ENCODE measurements at regions not wholly inside any gene's neighbourhood (a gene's known extent, or its start where the extent isn't known, plus 50 kb on each side); places are given as distances from the start of the nearest gene placed in this dataset.

DNA sequence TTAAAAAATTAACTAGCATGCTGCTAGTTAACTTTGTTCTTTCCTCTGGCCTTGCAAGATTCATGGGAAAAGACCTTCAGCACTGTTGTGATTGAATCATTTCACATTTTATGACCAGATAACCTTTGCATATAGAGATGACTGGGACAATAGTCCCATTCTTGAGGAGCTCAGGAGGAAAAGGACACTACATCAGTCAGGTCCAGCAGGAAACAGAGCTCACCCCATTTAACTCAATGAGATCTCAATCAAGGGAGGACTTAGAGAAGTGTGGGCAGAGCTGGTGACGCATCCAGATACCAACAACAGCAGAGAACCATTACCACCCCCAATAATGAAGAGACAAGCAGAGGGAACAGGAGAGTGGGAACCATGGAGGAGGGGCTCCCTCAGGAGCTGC is 109.4 kb upstream of the GUCA2B start:
- Histone ChIP-seq H3K4me1 (ENCODE audit: control extremely low read depth in 1 of 4, control insufficient read depth in 4 of 4, insufficient read depth in 4 of 4, low read length in 3 of 4) (no peaks in the 10 kb centered on the region), H3K27me3 (replicated peaks in 2 of 5; ENCODE audit: control insufficient read depth in 4 of 5, insufficient read depth in 5 of 5, low read length in 4 of 5) (no peaks in the 10 kb centered on the region), H3K9me3 (ENCODE audit: control extremely low read depth in 1 of 5, control insufficient read depth in 4 of 5, insufficient read depth in 2 of 5, low read depth in 1 of 5, low read length in 4 of 5) (no peaks in the 10 kb centered on the region), H3K36me3 (ENCODE audit: control insufficient read depth in 4 of 4, insufficient read depth in 4 of 4, low read length in 3 of 4) (no peaks in the 10 kb centered on the region), H3K27ac (ENCODE audit: insufficient read depth in 1 of 2, low read depth in 1 of 2, low read length in 2 of 2, poor library complexity in 1 of 2, severe bottlenecking in 2 of 2) (no peak overlapping the region), H3K4me3 (ENCODE audit: control insufficient read depth in 1 of 7, extremely low read depth in 1 of 7, insufficient read depth in 4 of 7, low read depth in 2 of 7, low read length in 6 of 7) (no peak overlapping the region)
- WGBS (ENCODE audit: insufficient coverage), result no CpG with 5 or more reads among the region's 1 CpG
- CTCF ChIA-PET, result no interaction called here
- DNase-seq, result no peak
- POLR2A ChIA-PET, result no interaction called here

DNA sequence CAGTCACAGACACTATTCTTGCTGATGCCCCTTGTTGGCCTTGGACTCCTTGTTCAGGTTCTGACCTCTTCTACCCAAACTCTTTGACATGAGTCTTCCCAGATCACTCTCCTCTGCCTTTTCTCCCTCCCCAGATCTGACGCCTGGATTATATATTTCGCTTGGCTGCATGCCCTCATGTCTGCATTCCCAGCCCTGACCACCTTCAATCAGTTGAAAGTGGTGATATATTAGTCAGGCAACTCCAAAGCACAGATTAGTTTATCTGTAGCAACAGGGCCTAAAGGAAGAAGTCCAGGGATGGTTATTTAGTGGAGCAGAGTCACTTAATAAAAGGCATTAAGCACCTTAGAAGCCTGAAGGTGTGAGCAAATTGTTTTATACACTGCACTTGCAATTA is 110.0 kb upstream of the GUCA2B start:
- WGBS (ENCODE audit: insufficient coverage), result no CpG with 5 or more reads among the region's 2 CpGs
- ChIA-PET CTCF (no interaction called here), POLR2A (no interaction called here)
- H3K9me3 ChIP-seq (ENCODE audit: control extremely low read depth in 1 of 5, control insufficient read depth in 4 of 5, insufficient read depth in 2 of 5, low read depth in 1 of 5, low read length in 4 of 5), result no peaks in the 10 kb centered on the region
- DNase-seq, result no peak
- H3K27me3 ChIP-seq (replicated peaks in 2 of 5; ENCODE audit: control insufficient read depth in 4 of 5, insufficient read depth in 5 of 5, low read length in 4 of 5), result no peaks in the 10 kb centered on the region
- no peaks in the 10 kb centered on the region for H3K36me3 ChIP-seq (ENCODE audit: control insufficient read depth in 4 of 4, insufficient read depth in 4 of 4, low read length in 3 of 4)
- H3K4me1 ChIP-seq (ENCODE audit: control extremely low read depth in 1 of 4, control insufficient read depth in 4 of 4, insufficient read depth in 4 of 4, low read length in 3 of 4), result no peaks in the 10 kb centered on the region
- H3K27ac ChIP-seq (ENCODE audit: insufficient read depth in 1 of 2, low read depth in 1 of 2, low read length in 2 of 2, poor library complexity in 1 of 2, severe bottlenecking in 2 of 2), result no peak overlapping the region
- no peak overlapping the region for H3K4me3 ChIP-seq (ENCODE audit: control insufficient read depth in 1 of 7, extremely low read depth in 1 of 7, insufficient read depth in 4 of 7, low read depth in 2 of 7, low read length in 6 of 7)

DNA sequence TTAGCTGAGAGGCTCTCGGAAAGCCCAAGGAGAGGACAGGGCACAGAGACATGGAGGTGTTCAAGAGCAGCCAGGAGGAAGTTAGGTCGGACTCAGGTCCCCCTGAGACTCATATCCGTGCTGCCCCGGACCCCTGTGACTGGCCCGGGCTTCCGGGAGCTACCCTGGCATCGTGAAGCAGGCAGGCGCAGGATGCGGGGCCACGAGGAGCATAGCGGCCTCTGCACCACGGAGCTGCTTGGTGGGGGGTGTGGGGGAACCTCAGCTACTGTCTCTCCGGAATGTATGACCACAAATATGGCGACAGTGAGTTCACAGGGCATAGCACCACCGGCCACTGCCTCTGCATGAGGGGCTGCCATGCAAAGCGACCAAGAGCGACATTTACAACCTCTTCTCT is 112.2 kb upstream of the GUCA2B start:
- CTCF ChIA-PET, result no interaction called here
- H3K9me3 ChIP-seq (ENCODE audit: control extremely low read depth in 1 of 5, control insufficient read depth in 4 of 5, insufficient read depth in 2 of 5, low read depth in 1 of 5, low read length in 4 of 5), result no peaks in the 10 kb centered on the region
- no peak for DNase-seq
- H3K4me3 ChIP-seq (ENCODE audit: control insufficient read depth in 1 of 7, extremely low read depth in 1 of 7, insufficient read depth in 4 of 7, low read depth in 2 of 7, low read length in 6 of 7), result no peak overlapping the region
- 90% methylated on average over 17 of the region's 17 CpGs for WGBS (ENCODE audit: insufficient coverage)
- H3K27me3 ChIP-seq (replicated peaks in 2 of 5; ENCODE audit: control insufficient read depth in 4 of 5, insufficient read depth in 5 of 5, low read length in 4 of 5), result no peaks in the 10 kb centered on the region
- H3K27ac ChIP-seq (ENCODE audit: insufficient read depth in 1 of 2, low read depth in 1 of 2, low read length in 2 of 2, poor library complexity in 1 of 2, severe bottlenecking in 2 of 2), result no peak overlapping the region
- no peaks in the 10 kb centered on the region for H3K36me3 ChIP-seq (ENCODE audit: control insufficient read depth in 4 of 4, insufficient read depth in 4 of 4, low read length in 3 of 4)
- POLR2A ChIA-PET, result no interaction called here
- peaks cover 0 to 5% (median 0%) of the 10 kb centered on the region in 4 experiments for H3K4me1 ChIP-seq (ENCODE audit: control extremely low read depth in 1 of 4, control insufficient read depth in 4 of 4, insufficient read depth in 4 of 4, low read length in 3 of 4)

DNA sequence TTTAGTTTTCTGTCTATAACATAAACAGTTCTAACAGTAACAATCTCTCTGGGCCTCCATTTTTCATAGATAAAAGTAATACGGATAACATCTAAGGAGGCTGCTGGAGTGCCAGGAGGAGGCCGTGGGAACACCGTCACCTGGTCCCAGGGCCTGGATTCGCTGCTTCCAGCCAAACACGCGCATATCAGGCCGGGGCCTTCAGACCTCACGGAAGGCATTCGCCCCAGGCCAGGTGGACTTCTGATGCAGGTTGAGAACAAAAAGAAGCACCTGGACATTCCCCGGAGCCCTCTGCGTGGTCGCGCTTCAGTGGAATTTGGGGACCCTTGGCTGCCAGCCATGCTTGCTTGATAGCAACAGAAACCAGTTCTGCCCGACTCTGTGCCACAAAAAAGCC is 113.1 kb upstream of the GUCA2B start:
- Histone ChIP-seq H3K27me3 (replicated peaks in 2 of 5; ENCODE audit: control insufficient read depth in 4 of 5, insufficient read depth in 5 of 5, low read length in 4 of 5) (no peaks in the 10 kb centered on the region), H3K4me3 (ENCODE audit: control insufficient read depth in 1 of 7, extremely low read depth in 1 of 7, insufficient read depth in 4 of 7, low read depth in 2 of 7, low read length in 6 of 7) (no peak overlapping the region), H3K9me3 (ENCODE audit: control extremely low read depth in 1 of 5, control insufficient read depth in 4 of 5, insufficient read depth in 2 of 5, low read depth in 1 of 5, low read length in 4 of 5) (no peaks in the 10 kb centered on the region), H3K4me1 (ENCODE audit: control extremely low read depth in 1 of 4, control insufficient read depth in 4 of 4, insufficient read depth in 4 of 4, low read length in 3 of 4) (peaks cover 0 to 5% (median 1%) of the 10 kb centered on the region in 4 experiments), H3K36me3 (ENCODE audit: control insufficient read depth in 4 of 4, insufficient read depth in 4 of 4, low read length in 3 of 4) (no peaks in the 10 kb centered on the region), H3K27ac (ENCODE audit: insufficient read depth in 1 of 2, low read depth in 1 of 2, low read length in 2 of 2, poor library complexity in 1 of 2, severe bottlenecking in 2 of 2) (no peak overlapping the region)
- ChIA-PET CTCF (no interaction called here), POLR2A (no interaction called here)
- DNase-seq, result no peak
- over 99% methylated on average over 9 of the region's 14 CpGs for WGBS (ENCODE audit: insufficient coverage)

DNA sequence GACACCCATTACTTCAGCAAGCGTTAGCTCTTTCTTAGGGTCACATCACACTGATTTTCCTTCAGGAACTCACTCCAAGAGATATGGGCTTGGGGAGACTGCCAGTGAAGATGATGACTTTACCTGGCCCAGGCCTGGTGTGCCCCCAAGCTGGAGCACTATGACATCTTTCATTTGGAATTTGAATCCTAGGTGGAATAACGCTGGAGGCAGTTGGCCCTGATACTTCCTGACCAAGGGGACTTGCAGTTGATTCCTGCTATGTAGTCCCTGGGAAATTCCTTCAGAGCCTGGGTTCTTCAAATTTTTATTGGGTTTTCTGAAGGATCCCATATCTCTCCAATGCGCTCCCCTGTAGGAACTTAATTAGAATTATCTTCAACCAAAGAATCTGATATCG is 114.9 kb upstream of the GUCA2B start:
- 90% methylated on average over 3 of the region's 4 CpGs for WGBS (ENCODE audit: insufficient coverage)
- CTCF ChIA-PET, result no interaction called here

DNA sequence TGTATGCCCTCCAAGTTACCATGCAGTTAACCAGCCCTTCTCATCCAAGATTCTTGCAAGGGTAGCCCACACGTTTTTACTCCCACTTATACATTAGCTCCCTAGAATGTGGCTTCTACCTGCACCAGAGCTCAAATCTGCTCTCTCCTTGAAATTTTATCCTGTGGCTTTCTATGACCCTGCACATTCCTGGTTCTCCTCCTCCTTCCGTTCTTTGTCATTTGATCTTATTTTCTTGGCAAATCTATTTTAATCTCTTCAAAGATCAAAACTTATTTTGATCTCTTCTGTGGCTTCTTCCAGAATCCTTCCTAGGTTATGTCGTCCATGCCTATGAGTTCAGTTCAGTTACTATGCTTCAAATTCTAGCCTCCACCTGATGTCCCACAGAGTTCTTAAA is 115.6 kb upstream of the GUCA2B start:
- POLR2A ChIA-PET, result no interaction called here
- Histone ChIP-seq H3K27ac (ENCODE audit: insufficient read depth in 1 of 2, low read depth in 1 of 2, low read length in 2 of 2, poor library complexity in 1 of 2, severe bottlenecking in 2 of 2) (no peak overlapping the region), H3K9me3 (ENCODE audit: control extremely low read depth in 1 of 5, control insufficient read depth in 4 of 5, insufficient read depth in 2 of 5, low read depth in 1 of 5, low read length in 4 of 5) (no peaks in the 10 kb centered on the region), H3K4me3 (ENCODE audit: control insufficient read depth in 1 of 7, extremely low read depth in 1 of 7, insufficient read depth in 4 of 7, low read depth in 2 of 7, low read length in 6 of 7) (no peak overlapping the region), H3K36me3 (ENCODE audit: control insufficient read depth in 4 of 4, insufficient read depth in 4 of 4, low read length in 3 of 4) (no peaks in the 10 kb centered on the region), H3K4me1 (ENCODE audit: control extremely low read depth in 1 of 4, control insufficient read depth in 4 of 4, insufficient read depth in 4 of 4, low read length in 3 of 4) (peaks cover 7 to 17% (median 9%) of the 10 kb centered on the region in 4 experiments), H3K27me3 (replicated peaks in 2 of 5; ENCODE audit: control insufficient read depth in 4 of 5, insufficient read depth in 5 of 5, low read length in 4 of 5) (no peaks in the 10 kb centered on the region)
- CTCF ChIA-PET, result no interaction called here
- WGBS (ENCODE audit: insufficient coverage), result 85% methylated on average over 3 of the region's 3 CpGs
- no peak for DNase-seq

More for the DNA sequence above, 114.9 kb upstream of the GUCA2B start:
- H3K9me3 ChIP-seq (ENCODE audit: control extremely low read depth in 1 of 5, control insufficient read depth in 4 of 5, insufficient read depth in 2 of 5, low read depth in 1 of 5, low read length in 4 of 5), result no peaks in the 10 kb centered on the region
- no peak overlapping the region for H3K27ac ChIP-seq (ENCODE audit: insufficient read depth in 1 of 2, low read depth in 1 of 2, low read length in 2 of 2, poor library complexity in 1 of 2, severe bottlenecking in 2 of 2)
- H3K36me3 ChIP-seq (ENCODE audit: control insufficient read depth in 4 of 4, insufficient read depth in 4 of 4, low read length in 3 of 4), result no peaks in the 10 kb centered on the region
- POLR2A ChIA-PET, result no interaction called here
- no peak for DNase-seq
- H3K27me3 ChIP-seq (replicated peaks in 2 of 5; ENCODE audit: control insufficient read depth in 4 of 5, insufficient read depth in 5 of 5, low read length in 4 of 5), result no peaks in the 10 kb centered on the region
- H3K4me3 ChIP-seq (ENCODE audit: control insufficient read depth in 1 of 7, extremely low read depth in 1 of 7, insufficient read depth in 4 of 7, low read depth in 2 of 7, low read length in 6 of 7), result no peak overlapping the region
- peaks cover 7 to 17% (median 9%) of the 10 kb centered on the region in 4 experiments for H3K4me1 ChIP-seq (ENCODE audit: control extremely low read depth in 1 of 4, control insufficient read depth in 4 of 4, insufficient read depth in 4 of 4, low read length in 3 of 4)

DNA sequence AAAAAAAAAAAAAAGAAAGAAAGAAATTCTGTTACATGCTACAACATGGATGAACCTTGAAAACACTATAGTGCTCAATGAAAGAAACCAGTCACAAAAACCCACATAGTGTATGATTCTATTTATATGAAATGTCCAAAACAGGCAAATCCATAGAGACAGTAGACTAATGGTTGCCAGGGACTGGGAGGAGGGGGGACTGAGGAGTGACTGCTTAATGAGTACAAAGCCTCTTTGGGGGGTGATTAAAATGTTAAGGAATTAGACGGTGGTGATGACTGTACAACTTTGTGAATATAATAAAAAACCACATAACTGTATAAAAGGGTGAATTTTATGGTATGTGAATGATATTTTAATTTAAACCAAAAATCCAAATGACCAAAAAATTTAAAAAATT is 116.0 kb upstream of the GUCA2B start:
- Histone ChIP-seq H3K27me3 (replicated peaks in 2 of 5; ENCODE audit: control insufficient read depth in 4 of 5, insufficient read depth in 5 of 5, low read length in 4 of 5) (no peaks in the 10 kb centered on the region), H3K4me3 (ENCODE audit: control insufficient read depth in 1 of 7, extremely low read depth in 1 of 7, insufficient read depth in 4 of 7, low read depth in 2 of 7, low read length in 6 of 7) (no peak overlapping the region), H3K9me3 (ENCODE audit: control extremely low read depth in 1 of 5, control insufficient read depth in 4 of 5, insufficient read depth in 2 of 5, low read depth in 1 of 5, low read length in 4 of 5) (no peaks in the 10 kb centered on the region), H3K36me3 (ENCODE audit: control insufficient read depth in 4 of 4, insufficient read depth in 4 of 4, low read length in 3 of 4) (no peaks in the 10 kb centered on the region), H3K27ac (ENCODE audit: insufficient read depth in 1 of 2, low read depth in 1 of 2, low read length in 2 of 2, poor library complexity in 1 of 2, severe bottlenecking in 2 of 2) (no peak overlapping the region), H3K4me1 (ENCODE audit: control extremely low read depth in 1 of 4, control insufficient read depth in 4 of 4, insufficient read depth in 4 of 4, low read length in 3 of 4) (peaks cover 7 to 17% (median 9%) of the 10 kb centered on the region in 4 experiments)
- DNase-seq, result no peak
- ChIA-PET POLR2A (no interaction called here), CTCF (no interaction called here)
- WGBS (ENCODE audit: insufficient coverage), result no CpG with 5 or more reads among the region's 1 CpG

Data from common myeloid progenitor, CD34-positive (primary cell).